CD4-positive, alpha-beta T cell treated with Interferon gamma for 1 hour (primary cell): ENCODE measurements at regions not wholly inside any gene's neighbourhood (a gene's known extent, or its start where the extent isn't known, plus 50 kb on each side); places are given as distances from the start of the nearest gene placed in this dataset.
"Not testable (repeated sequence)": the region's sequence is repeated elsewhere in the genome, so short reads cannot be mapped to it uniquely, and the experiment has no call there.

Experiments
- DNase-seq: peaks from one replicate; pipeline ENCODE4 v3.0.0-alpha.2; 2020

GRCh38 chr14:106192701-106193100 lies 666.3 kb downstream of the TMEM121 start:
- DNase-seq: not testable (repeated sequence)

DNA sequence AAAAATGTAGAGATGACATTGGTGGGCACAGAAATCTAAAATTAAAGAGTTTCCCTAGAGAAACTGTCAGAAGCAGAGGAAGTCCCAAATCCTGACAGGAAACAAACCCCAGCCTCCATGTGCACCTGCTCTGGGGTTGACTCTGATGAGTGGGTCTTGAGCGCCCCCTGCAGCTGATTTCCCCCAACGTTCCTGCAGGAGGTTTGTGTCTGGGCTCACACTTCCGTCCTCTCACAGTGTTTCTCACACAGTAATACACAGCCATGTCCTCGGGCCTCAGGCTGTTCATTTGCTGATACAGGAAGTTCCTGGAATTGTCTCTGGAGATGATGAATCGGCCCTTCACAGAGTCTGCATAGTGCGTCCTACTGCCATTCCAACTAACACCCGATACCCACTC lies 670.1 kb downstream of the TMEM121 start:
- peak; percentile 13 for DNase-seq

DNA sequence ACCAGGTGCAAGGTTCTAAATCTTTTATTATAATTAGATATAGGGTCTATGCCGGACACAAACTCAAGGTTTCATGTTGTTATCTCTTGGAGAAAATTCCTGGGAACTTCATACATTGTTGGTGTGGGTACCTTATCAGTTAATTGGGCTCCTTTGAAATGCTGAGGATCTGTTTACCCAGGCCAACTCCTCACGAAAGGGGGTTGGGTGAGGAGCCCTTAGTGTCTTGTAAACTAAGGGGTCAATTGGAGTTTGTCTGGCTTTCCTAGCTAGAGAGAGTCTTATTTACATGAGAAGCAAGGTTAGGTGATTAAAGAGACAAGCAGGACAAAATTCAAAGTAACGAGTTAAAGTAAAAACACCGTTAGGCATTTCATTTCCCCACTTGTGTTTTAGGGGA lies 670.9 kb downstream of the TMEM121 start:
- DNase-seq: not testable (repeated sequence)

DNA sequence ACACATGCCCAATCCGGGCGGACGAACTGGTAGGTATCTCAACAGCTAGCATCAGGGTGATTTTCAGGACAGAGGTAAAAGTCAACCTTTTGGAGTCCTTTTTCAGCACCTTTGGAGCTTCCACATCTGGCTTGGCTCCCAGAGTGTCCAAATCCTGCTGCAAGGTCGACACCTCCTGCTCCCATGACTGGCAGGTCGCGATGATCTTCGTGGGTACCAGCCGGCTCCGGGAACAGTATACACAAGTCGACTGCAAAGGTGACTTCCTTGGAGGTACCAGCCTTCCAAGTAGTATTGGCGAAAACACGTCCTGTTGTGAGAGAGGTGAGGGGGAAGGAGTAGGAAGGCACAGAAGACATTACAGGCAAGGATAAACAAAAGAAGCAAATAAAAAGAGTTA lies 672.7 kb downstream of the TMEM121 start:
- no peak for DNase-seq

GRCh38 chr14:106200541-106201315 lies 674.3 kb downstream of the TMEM121 start:
- no peak for DNase-seq

DNA sequence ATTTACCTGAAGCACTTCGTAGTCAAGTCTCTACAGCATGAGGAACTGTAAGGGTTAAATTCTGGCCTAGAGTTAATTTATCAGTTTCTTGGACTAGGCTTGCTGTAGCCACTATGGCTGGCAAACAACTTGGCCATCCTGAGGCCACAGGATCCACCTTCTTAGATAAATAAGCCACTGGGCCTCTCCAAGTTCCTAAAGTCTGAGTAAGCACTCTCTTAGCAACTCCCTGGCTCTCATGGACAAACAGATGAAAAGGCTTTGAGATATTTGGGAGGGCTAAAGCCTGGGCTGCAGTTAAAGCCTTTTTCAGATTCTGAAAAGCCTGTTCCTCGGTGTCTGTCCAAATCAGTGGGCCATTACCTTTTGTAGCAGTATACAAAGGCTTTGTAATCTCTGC lies 675.0 kb downstream of the TMEM121 start:
- no peak for DNase-seq

GRCh38 chr14:106203438-106203837 lies 677.1 kb downstream of the TMEM121 start:
- DNase-seq: no peak

- no peak for DNase-seq
Measured at GRCh38 chr14:106204063-106204462, 677.7 kb downstream of the TMEM121 start.

DNA sequence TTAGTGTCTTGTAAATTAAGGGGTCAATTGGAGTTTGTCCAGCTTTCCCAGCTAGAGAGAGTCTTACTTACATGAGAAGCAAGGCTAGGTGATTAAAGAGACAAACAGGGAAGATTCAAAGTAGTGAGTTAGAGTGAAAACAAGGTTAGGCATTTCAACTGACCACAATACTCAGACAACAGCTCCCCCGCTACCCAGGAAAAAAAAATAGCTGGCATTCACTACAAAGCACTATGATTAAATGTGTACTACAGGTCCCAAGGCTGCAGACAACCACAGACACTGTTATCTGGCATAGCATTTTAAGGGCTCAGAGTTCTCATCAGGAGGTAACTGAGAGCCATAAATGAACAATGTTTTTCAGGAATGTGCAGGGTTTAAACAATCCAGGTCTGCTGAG lies 680.9 kb downstream of the TMEM121 start:
- DNase-seq: no peak

DNA sequence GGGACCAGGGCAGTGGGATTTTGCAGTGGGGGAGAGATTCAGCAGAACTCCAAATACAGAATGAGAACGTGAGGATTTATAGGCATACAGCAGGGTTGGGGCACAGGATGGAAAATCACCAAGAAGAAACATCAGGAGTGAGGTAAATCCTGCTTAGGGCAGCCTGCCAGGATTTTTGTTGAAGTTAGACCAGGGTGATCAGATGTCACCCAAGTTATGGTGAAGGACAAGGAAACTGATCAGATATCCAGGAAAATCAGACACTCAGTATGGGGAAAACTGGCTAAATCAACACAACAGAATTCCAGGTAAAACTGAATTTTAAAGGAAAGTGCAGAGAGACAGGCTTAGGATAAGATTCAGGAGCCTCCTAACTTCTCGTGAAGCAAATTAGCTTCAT lies 682.4 kb downstream of the TMEM121 start:
- DNase-seq: no peak

- peak; percentile 35 for DNase-seq
Measured at GRCh38 chr14:106209755-106210154, 683.4 kb downstream of the TMEM121 start.

DNA sequence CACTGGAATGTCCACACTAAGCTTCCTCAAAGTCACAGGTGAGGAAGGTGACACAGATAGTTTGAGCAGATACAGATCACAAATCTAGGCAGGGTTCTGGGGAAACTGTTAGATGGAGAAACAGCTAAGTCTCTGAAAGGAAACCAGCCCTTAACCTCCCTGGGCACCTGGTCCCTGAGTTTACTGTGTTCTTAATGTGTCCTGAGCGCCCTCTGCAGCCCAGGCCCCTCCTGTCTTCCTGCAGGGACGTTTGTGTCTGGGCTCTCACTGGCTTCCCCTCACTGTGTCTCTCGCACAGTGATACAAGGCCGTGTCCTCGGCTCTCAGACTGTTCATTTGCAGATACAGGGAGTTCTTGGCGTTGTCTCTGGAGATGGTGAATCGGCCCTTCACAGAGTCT lies 684.3 kb downstream of the TMEM121 start:
- no peak for DNase-seq

DNA sequence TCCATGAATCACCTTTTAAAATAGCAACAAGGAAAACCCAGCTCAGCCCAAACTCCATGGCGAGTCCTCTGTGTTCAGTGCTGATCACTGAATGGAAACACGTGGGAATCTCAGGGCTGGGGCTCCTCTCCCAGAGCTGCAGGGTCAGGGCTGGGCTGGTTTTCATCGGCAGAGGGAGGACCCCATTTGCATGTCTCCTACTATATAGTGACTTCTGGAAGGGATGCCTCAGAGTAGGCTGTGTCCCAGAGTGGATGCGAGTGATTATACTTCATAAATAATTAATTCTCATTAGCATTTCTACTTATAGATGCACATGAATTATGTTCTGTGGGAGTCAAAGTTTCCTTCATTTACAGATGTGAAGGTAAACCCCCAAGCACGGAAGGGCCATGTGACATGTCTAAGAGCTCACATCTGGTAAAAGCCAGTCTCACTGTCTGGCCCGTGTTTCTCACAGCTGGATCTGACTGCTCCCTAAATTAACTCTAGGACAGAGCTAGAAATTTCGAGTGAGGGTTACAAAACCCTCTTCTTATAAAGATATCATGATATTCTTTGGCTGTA lies 685.0 kb downstream of the TMEM121 start:
- DNase-seq: no peak

GRCh38 chr14:106215229-106215628 lies 688.8 kb downstream of the TMEM121 start:
- no peak for DNase-seq

DNA sequence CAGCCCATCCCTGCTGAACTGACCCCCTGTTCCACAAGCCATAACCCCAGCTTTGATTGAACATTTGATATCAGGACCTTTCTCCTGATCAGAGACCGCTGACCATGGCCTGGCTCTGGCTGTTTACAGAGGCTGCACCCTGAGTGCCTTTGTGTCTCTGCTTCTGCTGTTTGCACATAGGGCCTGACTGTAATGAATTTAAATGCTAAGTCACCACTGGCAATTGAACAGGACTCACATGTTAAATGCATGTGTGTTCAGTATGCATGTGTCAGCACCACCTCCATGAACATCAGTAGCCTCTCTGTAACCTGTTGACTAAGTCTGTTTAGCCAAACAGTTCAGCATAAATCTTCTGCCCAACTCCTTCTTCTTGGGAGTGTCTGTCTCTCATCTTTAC lies 690.3 kb downstream of the TMEM121 start:
- DNase-seq: no peak

GRCh38 chr14:106218174-106218573 lies 691.8 kb downstream of the TMEM121 start:
- no peak for DNase-seq

DNA sequence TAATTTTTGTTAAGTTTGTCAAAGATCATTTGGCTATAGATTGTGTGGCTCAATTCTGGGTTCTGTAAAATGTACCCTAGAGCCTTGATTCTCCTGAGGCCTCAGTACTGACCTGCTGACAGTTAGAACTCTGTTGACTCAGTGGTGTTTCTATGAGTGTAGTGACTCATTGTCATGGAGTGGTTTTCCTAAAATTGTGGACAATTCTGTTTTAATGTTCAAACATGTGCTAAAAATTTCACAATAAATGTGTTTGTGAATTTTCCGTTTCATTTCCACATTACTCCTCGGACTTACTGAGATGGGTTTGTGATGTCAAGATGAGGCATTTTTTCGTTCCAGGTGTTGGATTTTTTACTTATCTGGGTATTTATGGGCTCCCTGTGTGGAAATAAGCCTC lies 695.9 kb downstream of the TMEM121 start:
- no peak for DNase-seq

DNA sequence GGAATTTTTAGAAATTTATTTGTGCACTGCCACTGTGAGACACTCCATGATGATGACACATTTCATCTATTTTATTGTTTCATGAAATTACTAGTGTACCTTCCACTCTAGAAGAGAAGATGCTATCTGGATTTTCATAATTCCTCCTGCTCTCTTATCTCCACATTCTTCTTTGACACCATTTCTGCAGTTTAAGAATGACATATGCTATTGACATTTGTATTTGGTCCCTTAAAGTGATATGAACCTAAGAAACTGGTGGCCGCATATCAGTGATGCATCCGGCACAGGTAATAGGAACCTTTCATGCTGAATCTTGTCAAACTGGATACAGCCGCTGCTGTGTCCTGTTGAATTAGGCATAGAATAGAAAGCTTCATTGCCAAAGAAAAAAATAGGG lies 696.3 kb downstream of the TMEM121 start:
- no peak for DNase-seq

DNA sequence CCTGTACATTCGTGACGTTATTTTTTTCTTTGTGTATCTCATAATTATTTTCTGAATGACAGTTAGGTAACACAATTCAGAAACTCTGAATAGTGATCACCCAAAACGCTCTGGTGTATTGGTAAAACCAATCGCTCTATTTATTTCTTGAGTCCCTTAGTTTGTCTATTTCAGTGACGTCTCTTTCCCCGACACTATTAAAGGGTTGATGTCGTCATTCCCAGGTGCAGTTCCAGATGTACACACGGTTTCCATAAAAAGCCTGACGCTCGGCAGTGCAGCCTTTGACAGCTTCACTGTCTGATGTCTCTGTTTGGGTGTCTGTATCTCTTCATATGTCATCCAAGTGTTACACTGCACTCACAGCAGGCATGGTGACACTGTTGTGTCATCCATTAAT lies 701.4 kb downstream of the TMEM121 start:
- DNase-seq: no peak

DNA sequence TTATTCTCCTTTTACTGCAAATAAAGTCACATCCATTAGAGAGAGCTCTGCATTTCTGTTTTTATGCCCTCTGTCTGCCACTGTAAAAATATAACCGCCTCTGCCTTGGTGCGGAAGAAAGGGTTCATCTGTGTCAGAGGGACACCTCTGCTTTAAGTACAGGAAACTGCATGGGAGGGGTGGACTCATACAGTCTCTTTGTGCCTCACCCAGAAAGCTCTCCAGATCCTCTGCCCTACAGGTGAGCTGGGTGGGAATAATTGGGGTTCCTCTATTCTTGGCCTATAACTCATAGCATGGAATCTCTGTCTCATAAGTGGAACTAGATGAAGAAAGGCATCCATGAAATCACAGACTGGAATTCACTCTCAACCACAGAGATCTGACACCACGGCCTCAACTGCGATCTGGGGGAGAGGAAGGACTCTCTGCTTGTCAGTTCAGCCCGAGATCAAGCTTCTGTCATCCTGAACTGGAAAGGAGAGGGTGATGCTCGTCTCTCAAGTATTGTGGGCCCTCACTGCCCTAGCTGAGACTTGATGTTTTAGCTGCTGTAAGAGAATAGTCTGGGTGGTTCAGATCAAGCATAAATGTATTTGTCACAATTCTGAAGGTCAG lies 702.3 kb downstream of the TMEM121 start:
- DNase-seq: peak; percentile 4

GRCh38 chr14:106230071-106230470 lies 703.7 kb downstream of the TMEM121 start:
- no peak for DNase-seq

DNA sequence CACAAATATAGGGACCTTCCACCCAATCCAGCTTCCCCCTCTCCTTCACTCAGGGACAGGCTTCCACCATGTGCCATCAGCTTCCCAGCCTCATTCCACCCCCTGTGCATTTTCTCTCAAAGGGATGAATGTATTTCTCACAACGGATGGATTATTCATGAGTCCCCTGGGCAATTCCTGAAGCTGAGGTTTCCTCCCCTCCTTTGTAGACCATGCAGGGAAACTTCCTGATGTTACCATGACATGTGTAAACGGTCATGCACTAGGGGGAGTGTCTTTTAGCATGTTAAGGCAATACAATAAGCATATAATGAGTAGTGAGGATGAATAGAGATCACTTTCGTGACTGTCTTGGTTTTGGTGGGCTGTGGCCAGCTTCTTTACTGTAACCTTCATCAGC lies 706.8 kb downstream of the TMEM121 start:
- DNase-seq: not testable (repeated sequence)

DNA sequence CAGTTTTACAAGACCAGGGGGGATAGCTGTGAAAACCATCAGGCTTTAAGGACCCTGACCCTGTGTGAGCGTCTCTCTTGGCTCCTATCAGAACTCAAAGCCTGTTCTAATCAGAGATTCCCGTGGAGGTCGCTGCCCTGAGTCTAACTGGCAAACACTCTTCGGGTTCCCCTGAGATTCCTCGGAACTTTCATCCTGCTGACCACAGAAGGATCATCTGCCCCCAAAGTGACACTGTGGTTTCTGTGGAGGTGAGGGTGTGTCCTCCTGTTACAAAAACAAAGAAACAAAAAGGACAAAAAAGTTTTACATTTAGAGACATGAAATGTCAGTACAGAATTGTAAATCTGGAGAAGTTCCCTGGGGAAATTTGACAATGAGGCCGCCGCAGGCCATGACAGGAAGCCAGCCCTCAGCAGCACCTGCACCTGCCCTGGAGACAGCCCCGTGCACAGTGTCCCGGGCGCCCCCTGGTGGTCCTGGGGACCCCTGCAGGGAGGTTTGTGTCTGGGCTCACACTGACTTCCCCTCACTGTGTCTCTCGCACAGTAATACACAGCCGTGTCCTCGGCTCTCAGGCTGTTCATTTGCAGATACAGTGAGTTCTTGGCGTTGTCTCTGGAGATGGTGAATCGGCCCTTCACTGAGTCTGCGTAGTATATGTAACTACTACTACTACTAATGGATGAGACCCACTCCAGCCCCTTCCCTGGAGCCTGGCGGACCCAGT lies 708.3 kb downstream of the TMEM121 start:
- peak; percentile 23 for DNase-seq
